Spinal cord (tissue), 9 donors: ENCODE measurements at regions not wholly inside any gene's neighbourhood (a gene's known extent, or its start where the extent isn't known, plus 50 kb on each side); places are given as distances from the start of the nearest gene placed in this dataset.
A peak's percentile ranks its signal among the peaks of the same experiment; 100 is the strongest.
"Not testable (repeated sequence)": the region's sequence is repeated elsewhere in the genome, so short reads cannot be mapped to it uniquely, and the experiment has no call there.

Source experiments
- DNase-seq, 6 donors: peaks; one replicate each; pipeline versions ENCODE4 v3.0.0 to v3.0.0-alpha.2; 2013 to 2015; ENCODE audit warnings: low spot score in 6 of 6, low read depth in 4 of 6
- H3K27ac ChIP-seq: one replicate; pipeline ENCODE4 v1.5.1; 2013; ENCODE audit warnings: low read depth, low read length, control low read depth
- H3K27me3 ChIP-seq: one replicate; pipeline ENCODE4 v1.6.1; 2013; ENCODE audit warnings: low read length; ENCODE audit not compliant: control insufficient read depth, insufficient read depth
- H3K36me3 ChIP-seq: one replicate; pipeline ENCODE4 v1.6.1; 2013; ENCODE audit warnings: low read length; ENCODE audit not compliant: control insufficient read depth, insufficient read depth
- H3K4me1 ChIP-seq: one replicate; pipeline ENCODE4 v1.6.1; 2013; ENCODE audit warnings: low read length; ENCODE audit not compliant: control insufficient read depth, insufficient read depth
- H3K4me3 ChIP-seq: one replicate; pipeline ENCODE4 v1.5.1; 2013; ENCODE audit warnings: low read depth, low read length, control low read depth
- H3K9me3 ChIP-seq: one replicate; pipeline ENCODE4 v1.6.1; 2013; ENCODE audit warnings: low read length; ENCODE audit not compliant: control insufficient read depth, insufficient read depth
- WGBS: methylation state at CpG from one replicate; pipeline ENCODE4 v1.1.5; 2013; ENCODE audit warnings: missing lambda C conversion rate; ENCODE audit not compliant: insufficient coverage; 5-methylcytosine and 5-hydroxymethylcytosine counted together
- donor health status: healthy.

- H3K27ac ChIP-seq: no peak overlapping the region
Measured at GRCh38 chr17:70597774-70598173, 428.4 kb downstream of the KCNJ2 start.

GRCh38 chr17:70599198-70599597 is 429.9 kb downstream of the KCNJ2 start:
- no peaks in the 10 kb centered on the region for H3K9me3 ChIP-seq
- H3K27ac ChIP-seq: no peak overlapping the region
- DNase-seq: no peak
- no peaks in the 10 kb centered on the region for H3K27me3 ChIP-seq
- H3K4me1 ChIP-seq: no peaks in the 10 kb centered on the region
- no peaks in the 10 kb centered on the region for H3K36me3 ChIP-seq
- no peak overlapping the region for H3K4me3 ChIP-seq

More at GRCh38 chr17:70597774-70598173, 428.4 kb downstream of the KCNJ2 start:
- DNase-seq: no peak
- H3K4me1 ChIP-seq: no peaks in the 10 kb centered on the region
- no peaks in the 10 kb centered on the region for H3K27me3 ChIP-seq
- H3K9me3 ChIP-seq: no peaks in the 10 kb centered on the region
- no peaks in the 10 kb centered on the region for H3K36me3 ChIP-seq
- no peak overlapping the region for H3K4me3 ChIP-seq

GRCh38 chr17:70599945-70600344 is 430.6 kb downstream of the KCNJ2 start:
- WGBS: 96% methylated on average over 3 of the region's 3 CpGs

GRCh38 chr17:70603226-70603625 is 433.9 kb downstream of the KCNJ2 start:
- no peak for DNase-seq
- WGBS: no CpG with 5 or more reads among the region's 4 CpGs
- Histone ChIP-seq H3K27me3 (no peaks in the 10 kb centered on the region), H3K36me3 (no peaks in the 10 kb centered on the region), H3K4me3 (no peak overlapping the region), H3K9me3 (no peaks in the 10 kb centered on the region), H3K27ac (no peak overlapping the region), H3K4me1 (no peaks in the 10 kb centered on the region)

More at GRCh38 chr17:70599945-70600344, 430.6 kb downstream of the KCNJ2 start:
- H3K27ac ChIP-seq, DNase-seq, H3K4me1 ChIP-seq, H3K36me3 ChIP-seq, H3K4me3 ChIP-seq, H3K9me3 ChIP-seq, H3K27me3 ChIP-seq: not testable (repeated sequence)

GRCh38 chr17:70604854-70605253 is 435.5 kb downstream of the KCNJ2 start:
- Histone ChIP-seq H3K4me3 (no peak overlapping the region), H3K9me3 (no peaks in the 10 kb centered on the region), H3K27me3 (no peaks in the 10 kb centered on the region), H3K4me1 (no peaks in the 10 kb centered on the region), H3K27ac (no peak overlapping the region), H3K36me3 (no peaks in the 10 kb centered on the region)
- DNase-seq: no peak
- no CpG with 5 or more reads among the region's 1 CpG for WGBS

- peak in 1 of 6 donors; percentile 33 for DNase-seq
- H3K9me3 ChIP-seq: no peaks in the 10 kb centered on the region
- no peak overlapping the region for H3K27ac ChIP-seq
- WGBS: 40% methylated on average over 1 of the region's 2 CpGs
- no peaks in the 10 kb centered on the region for H3K27me3 ChIP-seq
- H3K4me1 ChIP-seq: no peaks in the 10 kb centered on the region
- H3K36me3 ChIP-seq: no peaks in the 10 kb centered on the region
- H3K4me3 ChIP-seq: no peak overlapping the region
Measured at GRCh38 chr17:70606086-70606485, 436.8 kb downstream of the KCNJ2 start.

GRCh38 chr17:70608193-70608592 is 438.9 kb downstream of the KCNJ2 start:
- no peak overlapping the region for H3K27ac ChIP-seq
- no CpG with 5 or more reads among the region's 2 CpGs for WGBS

GRCh38 chr17:70608957-70609356 is 439.6 kb downstream of the KCNJ2 start:
- Histone ChIP-seq H3K27me3 (no peaks in the 10 kb centered on the region), H3K36me3 (no peaks in the 10 kb centered on the region), H3K9me3 (no peaks in the 10 kb centered on the region), H3K4me3 (no peak overlapping the region), H3K27ac (no peak overlapping the region), H3K4me1 (no peaks in the 10 kb centered on the region)
- WGBS: 86% methylated on average over 1 of the region's 2 CpGs
- DNase-seq: no peak

More at GRCh38 chr17:70608193-70608592, 438.9 kb downstream of the KCNJ2 start:
- Histone ChIP-seq H3K4me1 (no peaks in the 10 kb centered on the region), H3K9me3 (no peaks in the 10 kb centered on the region), H3K36me3 (no peaks in the 10 kb centered on the region), H3K4me3 (no peak overlapping the region), H3K27me3 (no peaks in the 10 kb centered on the region)
- DNase-seq: no peak

- Histone ChIP-seq H3K4me1 (no peaks in the 10 kb centered on the region), H3K9me3 (no peaks in the 10 kb centered on the region), H3K27ac (no peak overlapping the region), H3K27me3 (no peaks in the 10 kb centered on the region), H3K4me3 (no peak overlapping the region), H3K36me3 (no peaks in the 10 kb centered on the region)
- WGBS: 33% methylated on average over 1 of the region's 1 CpG
- peak in 2 of 6 donors; percentile 16 to 51 for DNase-seq
Measured at GRCh38 chr17:70609566-70609965, 440.2 kb downstream of the KCNJ2 start.

GRCh38 chr17:70610161-70610560 is 440.8 kb downstream of the KCNJ2 start:
- no peaks in the 10 kb centered on the region for H3K9me3 ChIP-seq
- DNase-seq: no peak
- no peak overlapping the region for H3K27ac ChIP-seq
- 100% methylated on average over 1 of the region's 5 CpGs for WGBS
- no peaks in the 10 kb centered on the region for H3K27me3 ChIP-seq
- H3K4me3 ChIP-seq: no peak overlapping the region
- H3K36me3 ChIP-seq: no peaks in the 10 kb centered on the region
- no peaks in the 10 kb centered on the region for H3K4me1 ChIP-seq
